Pons (tissue), 1 donor: ENCODE measurements at regions not wholly inside any gene's neighbourhood (a gene's known extent, or its start where the extent isn't known, plus 50 kb on each side); places are given as distances from the start of the nearest gene placed in this dataset.

Source experiments
- DNase-seq: peaks from one replicate; pipeline ENCODE4 v3.0.0-alpha.2; 2016; ENCODE audit warnings: low spot score

DNA sequence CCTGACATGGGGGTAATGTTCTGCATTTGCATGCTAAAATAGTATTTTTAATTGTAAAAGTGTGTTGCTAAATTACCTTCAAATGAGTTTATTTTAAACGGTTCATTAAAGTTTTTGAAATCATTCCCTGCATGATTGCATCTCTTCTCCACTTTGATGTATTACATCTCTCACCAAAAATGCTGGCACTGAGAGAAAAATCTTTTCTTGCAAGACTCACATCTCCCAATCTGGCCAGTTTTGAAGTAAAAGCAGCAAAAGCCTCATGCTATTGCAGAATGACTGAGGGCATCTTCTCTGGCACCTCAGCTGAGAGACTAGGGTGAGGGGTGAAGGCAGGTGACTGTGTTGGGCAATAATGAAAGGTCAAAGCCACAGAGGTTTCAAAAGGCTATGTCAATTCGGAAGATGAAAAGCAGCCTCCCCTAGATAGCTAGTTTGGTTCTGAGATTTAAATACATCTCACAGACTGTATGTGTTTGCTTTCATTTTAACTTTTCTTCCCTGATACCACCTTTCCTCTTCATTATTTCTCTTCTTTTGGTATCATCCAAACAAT, 292.2 kb upstream of the RAG2 start:
- no peak for DNase-seq

DNA sequence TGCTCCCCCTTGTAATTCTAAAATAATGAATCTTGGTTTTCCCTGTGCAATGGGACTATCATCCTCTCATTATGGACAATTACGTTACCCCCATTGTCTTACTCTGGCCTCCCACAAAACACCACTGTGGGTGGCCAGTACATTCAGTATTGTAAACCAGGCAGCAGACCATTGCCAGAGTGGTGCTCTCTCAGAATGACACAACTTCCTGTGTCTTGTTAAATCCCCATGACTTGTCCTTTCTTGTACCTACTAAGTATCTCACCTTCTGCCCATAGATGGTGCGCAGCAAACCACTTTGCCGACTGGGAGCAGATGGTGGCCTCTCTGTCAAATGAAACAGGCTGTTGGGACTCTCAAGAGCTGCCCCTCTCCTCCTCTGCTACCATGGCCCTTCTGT, 287.1 kb upstream of the RAG2 start:
- no peak for DNase-seq

DNA sequence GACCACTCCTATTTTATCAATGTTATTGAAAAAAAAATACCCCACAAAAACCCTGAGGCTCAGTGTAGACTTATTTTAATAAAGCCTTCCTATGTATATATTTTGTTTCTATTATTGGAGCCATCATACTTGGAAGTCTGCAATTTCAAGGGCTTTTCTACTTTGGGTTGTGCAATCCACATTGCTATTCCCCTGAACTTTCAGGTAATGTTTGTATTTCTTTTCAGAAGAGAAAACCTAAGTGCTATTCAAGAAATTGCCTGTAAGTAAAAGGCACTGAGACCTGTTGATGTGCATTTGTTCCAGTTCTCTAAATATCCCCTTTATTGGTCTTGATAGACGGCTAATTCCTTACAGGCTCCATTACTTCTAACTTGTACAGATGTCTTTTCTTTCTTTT, 280.7 kb upstream of the RAG2 start:
- DNase-seq = no peak

DNA sequence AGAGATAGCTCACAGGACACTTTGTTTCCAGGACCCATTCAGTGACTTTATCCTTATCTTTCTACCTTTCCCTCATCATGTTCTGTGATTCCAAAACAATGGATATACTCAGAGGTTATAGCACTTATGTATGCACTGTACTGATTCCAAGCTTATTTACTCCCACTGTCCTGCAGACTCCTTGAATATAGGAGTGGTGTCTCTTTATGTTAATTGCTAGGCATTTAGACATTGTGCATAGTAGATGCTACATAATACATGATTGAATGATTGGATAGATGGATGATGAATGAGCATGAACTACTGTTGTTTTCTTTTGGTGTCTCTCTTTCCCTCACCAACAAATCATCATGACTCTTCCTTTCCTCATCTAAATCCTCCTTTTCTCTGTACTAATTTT, 279.1 kb upstream of the RAG2 start:
- DNase-seq = no peak

DNA sequence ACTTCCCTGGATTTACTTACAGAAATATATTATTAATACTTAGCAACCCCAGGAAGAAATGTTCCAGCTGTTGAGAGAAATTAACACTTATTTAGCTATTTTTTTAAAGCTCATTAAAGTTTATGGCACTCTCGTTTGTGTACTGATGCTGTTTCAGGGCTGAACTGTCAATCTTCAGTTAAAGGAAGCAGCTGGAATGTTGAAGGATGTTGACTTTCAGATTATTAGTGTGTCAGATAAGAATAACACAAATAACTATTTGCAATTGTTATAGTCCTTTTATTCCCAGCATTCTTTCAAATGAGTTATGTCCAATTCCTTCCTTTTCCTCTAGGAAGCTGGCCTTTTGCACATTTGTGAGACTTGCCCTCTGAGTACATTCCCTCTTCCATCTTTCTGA, 278.2 kb upstream of the RAG2 start:
- DNase-seq = no peak

DNA sequence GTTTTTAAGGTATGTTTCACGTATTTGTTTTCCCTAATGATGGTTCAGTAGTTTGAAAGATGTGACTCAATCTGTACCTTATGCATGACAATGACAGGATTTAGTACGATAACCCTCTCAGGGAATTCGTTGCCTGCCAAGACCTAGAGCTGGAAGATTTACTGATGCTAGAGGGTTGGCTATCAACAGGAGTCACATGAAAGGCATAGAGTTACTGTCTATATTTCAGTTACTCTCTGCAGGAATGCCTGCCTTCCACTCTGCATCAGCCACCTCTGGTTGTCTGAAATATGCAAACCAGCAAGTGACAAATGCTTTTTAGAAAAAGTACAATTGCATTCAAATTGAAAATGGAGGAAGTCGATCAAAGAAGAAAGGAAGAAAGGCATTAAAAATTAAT, 276.3 kb upstream of the RAG2 start:
- DNase-seq = no peak

DNA sequence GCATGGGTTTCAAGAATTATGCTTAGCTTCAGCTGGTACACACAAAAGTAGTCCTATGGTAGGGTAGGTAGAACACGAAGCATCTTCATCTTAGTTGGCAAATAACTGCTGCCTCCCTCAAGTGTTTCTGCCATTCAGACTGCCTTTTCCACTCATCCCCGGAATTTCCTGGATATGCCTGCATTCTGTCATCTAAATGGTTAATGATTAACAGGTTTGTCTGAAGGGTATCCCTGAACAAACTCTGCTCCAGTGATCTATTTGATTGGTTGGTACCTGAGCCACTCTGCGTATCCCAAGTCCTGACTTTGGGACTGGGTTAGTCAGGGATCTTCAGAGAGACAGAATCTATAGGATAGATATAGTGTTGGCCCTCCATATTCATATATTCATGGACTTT, 272.3 kb upstream of the RAG2 start:
- DNase-seq = no peak

DNA sequence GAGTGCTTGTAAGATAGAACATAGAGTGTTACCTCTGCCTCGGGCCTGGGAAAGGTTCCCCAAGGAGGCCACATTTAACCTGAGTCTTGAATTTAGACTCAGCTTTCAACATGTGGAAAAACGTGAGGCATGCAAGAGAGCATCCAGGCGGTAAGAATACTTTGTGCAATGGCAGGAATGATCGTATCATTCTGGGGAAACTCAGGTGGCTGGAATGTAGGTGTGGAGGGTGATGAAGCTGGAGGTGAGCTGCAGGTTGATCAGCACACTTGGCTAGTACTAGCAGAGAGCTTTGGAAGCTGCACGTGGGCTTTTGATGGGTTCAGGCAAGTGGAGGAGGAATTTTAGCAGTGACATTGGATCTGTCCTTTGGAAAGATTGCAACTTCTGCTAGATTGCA, 270.3 kb upstream of the RAG2 start:
- DNase-seq = no peak

DNA sequence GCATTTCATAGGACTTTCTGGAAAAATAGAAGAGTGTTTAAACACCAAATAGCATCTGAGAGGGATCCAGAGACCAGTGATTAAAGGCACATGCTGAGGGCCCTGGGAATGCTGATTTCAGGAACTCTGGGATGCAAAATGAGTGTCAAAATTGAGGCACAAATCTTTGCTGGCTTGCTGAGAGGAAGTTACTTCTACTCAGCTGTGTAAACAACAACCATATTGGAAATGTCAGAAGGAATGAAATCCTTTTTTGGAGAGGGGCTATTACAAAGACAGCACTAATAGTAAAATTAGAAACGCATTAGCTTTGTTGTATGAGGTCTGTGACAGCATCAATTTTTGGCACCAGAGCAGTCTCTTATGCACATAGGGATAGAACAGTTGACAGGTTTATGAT, 267.8 kb upstream of the RAG2 start:
- DNase-seq = no peak

DNA sequence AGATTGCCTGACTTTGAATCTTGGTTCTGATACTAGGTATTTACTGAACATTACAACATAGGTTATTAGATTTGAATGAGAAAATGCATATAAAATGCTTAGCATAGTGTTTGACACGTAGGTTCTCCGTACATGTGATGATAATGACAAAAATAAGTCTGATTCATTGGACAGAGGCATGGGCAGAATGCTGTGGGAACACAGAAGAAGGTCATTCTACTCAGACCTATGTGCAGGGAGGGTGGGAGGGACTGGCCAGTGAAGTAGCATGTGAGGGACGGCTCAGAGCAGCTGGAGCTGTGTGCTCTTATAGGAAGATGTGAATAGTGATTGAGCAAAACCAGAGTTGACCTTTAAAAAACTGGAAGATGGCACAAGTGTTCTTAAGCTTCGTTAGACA, 256.8 kb upstream of the RAG2 start:
- no peak for DNase-seq

DNA sequence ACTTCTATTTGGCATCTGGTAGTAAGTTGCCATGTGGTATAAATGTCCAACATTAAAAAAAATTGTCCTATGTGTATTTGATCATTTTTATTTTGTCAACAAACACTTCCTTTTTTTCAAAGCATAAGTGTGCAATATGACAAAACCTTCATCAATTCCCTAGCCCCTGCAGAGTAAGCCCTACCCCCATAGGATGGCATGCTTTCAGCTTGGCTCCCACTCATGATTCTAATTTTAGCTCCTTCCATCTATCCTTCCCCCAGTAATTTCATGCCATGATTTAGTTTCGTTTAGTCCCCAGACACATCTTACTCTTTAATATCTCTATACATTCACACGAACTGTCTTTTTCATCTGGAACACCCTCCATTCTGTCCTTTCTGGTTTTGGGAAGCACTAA, 250.6 kb upstream of the RAG2 start:
- DNase-seq = no peak

DNA sequence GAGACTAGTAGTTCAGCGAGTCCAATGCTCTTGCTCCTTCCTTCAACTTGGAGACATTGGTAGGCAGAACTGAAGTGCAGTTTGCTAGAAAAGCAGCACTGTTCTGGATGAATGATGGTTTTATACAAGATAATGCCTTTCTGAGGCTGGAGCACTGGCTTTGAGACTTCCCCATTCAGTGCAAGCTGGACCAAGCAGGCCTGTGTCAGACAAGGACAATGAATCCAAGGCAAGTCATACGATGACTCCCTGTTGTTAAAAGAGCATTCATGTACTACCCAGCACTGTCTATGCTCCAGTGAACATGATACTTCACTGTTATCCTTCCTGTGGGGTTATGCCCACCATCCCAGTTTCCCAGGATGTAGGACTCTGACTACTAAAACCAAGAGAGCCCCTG, 242.3 kb upstream of the RAG2 start:
- DNase-seq = peak; percentile 85

DNA sequence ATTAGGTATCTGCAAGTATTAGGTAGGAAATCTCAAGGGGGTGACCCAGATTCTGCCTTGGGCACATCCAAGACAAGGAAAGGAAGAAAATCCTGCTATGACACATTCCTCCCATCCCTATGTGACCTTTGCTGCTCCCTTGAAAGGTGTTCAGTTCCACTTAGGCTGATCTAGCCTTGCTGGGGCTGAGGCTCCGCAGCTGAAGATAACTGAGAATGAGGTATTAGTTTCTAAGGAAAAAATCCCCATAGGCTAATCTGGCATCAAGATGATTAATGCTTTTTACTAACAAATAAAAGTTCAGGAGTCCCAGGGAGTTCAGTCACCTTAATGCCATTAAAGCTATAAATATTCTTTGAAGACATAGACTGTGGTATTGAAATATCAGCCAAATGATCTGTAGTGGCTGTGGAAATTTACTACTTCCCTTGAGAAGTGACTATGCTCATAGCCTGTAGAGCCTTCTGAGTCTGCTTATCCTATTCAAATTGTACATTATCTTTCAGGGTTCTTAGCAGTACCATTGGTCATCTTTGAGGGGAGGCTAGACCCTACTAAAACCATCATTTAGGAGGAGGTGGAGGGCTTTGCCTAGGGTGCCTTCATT, 239.9 kb upstream of the RAG2 start:
- DNase-seq = no peak

DNA sequence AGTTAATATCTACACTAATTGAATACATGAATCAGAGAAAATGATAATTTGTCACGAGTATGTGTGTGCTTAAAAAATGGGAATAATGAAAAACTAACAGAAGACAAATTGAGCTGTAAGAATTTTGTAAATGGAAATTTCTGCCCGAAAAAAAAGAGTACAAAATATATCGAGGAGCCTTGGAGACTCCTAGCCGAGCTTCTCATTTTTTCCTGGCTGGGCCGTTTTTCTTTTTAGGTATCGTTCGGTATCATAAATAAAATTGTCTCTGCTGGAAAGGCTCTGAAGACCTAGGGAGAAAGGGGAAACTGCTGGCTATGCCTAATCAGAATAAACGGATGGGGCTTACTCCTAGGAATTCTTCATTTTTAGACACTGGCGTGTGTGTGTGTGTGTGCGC, 227.2 kb upstream of the RAG2 start:
- DNase-seq = no peak

DNA sequence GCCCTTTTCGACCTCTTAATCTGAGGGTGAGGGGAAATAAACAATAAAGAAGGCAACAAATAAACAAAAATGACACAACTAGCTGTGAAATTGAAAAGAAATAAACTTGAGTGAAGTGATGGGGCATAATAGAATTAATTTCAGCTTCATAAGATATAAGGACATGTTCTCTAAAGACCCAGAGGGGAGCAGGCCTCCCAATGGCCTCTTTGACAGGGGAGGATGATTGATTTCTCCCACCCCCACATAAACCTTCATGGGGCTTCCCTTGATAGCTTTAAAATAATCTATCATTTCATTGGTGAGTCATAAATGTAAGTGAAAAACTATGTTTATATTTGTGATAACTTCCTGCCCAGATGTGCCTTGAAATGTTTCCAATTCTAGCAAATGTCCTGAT, 226.3 kb upstream of the RAG2 start:
- DNase-seq = no peak

DNA sequence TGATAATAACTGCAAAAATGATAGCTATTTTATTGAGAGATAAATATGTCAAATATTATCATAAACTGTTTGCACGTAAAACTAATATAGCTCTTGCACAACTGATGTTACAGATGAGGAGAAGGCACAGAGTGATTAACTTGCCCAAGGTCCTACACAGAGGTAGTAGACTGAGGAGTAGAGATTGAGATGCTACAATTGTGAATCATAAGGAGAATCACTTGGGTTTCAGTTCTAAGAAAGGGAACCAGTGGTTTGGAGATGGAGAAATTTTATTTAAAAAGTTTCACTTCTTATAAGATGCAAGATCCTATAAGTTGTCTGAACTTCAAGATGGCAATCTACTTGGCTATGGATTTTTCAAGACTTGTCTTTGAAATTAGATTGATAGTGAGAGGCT, 224.8 kb upstream of the RAG2 start:
- DNase-seq = no peak

DNA sequence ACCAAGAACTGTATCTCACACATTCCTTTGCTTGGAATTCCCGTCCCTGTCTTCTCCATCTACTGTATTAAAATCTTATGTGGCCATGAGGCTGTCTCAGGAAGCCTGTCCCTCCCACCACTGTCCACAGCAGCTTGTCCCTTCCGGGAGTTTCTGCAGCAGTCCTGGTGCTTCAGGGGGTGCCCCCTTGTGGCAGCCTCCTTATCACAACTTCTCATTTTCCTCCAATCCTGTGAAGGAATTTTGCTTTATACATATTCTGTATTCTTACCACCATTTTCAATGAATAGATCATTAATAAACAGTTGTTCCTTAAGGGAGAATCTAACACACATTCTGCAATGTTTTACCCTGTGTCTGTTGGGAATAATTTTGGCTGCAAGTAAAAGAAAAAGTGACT, 220.4 kb upstream of the RAG2 start:
- no peak for DNase-seq

DNA sequence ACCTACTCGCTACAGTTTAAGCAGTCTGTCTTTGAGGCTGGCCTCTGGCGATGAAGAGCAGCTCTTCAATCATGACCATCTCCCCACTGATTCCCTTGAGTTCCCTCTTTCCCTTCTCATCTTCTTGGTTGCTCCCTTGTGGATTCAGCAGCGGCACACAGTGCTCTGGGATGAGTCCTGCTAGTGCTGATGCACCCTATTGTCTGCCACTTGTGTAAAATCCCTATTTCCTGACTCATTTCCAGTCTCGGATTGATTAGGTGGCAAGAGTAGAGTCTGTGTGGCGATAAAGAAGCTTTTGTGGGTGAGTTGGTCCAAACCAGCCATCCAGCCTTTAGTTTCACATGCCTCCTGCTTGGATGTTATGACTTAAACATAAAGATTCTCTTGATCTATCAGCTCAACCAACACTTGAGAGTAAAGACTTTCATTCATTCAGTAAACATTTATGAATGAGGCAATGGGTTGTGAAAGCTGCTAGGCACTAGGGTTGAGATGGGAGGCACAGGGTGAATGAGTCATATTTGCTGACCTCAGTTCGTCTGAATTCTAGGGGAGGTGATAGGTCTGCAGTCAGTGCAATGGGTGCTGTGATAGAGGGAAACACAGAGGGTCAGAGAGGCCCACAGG, 219.4 kb upstream of the RAG2 start:
- DNase-seq = no peak

DNA sequence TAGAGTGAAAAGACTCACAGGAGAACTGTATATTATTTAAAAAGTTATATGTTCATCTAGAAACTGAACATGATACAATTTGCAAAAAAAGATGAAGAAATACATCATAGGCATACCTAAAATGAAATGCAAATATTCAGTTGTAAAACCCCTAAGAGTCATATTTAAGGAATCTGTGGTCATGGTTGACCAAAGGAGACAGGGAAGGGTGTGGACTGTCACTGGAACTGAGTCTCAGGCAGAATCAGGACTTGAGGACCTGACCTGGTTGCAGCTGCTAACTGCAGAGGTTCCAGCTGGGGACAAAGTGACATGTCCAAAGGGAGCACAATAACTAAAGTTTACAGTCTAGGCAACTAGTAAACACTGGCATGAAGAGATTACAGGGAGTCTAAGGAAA, 211.3 kb upstream of the RAG2 start:
- DNase-seq = no peak

DNA sequence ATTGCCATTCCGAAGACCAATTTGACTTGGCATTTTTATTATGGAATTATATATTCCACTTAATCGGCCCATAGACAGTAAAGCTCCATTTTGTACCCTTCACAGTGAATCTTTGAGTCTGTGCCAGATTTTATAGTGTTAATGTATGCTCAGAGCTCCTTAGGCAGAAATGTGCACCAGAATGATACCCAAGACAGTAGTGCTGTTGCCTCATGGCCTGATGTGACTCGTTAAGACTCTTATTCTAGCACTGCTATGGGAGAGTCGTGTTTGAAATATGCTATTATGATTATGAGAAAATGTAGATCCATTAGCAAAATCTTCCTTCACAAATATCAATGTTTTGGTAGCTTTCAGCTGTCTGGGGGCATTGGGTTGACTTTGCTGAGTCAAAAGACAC, 209.8 kb upstream of the RAG2 start:
- no peak for DNase-seq

DNA sequence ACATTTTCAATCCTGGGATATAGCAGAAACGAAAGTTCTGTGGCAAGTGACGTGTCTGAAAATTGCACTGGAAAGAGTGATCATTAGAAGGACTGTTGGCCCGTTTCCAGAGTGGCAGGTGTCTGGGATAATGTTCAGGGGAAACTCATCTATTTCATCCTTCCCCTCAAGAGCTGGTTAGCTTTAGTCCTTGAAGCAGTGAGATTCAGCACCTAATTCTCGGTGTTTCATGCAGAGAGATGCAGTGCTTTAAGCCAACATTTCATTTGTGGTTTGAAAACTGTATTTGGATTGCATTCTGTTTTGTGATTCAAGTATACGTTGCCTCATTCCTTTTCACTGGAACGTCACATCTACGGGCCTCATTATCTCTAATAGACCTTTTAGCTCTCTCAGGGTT, 205.0 kb upstream of the RAG2 start:
- no peak for DNase-seq

DNA sequence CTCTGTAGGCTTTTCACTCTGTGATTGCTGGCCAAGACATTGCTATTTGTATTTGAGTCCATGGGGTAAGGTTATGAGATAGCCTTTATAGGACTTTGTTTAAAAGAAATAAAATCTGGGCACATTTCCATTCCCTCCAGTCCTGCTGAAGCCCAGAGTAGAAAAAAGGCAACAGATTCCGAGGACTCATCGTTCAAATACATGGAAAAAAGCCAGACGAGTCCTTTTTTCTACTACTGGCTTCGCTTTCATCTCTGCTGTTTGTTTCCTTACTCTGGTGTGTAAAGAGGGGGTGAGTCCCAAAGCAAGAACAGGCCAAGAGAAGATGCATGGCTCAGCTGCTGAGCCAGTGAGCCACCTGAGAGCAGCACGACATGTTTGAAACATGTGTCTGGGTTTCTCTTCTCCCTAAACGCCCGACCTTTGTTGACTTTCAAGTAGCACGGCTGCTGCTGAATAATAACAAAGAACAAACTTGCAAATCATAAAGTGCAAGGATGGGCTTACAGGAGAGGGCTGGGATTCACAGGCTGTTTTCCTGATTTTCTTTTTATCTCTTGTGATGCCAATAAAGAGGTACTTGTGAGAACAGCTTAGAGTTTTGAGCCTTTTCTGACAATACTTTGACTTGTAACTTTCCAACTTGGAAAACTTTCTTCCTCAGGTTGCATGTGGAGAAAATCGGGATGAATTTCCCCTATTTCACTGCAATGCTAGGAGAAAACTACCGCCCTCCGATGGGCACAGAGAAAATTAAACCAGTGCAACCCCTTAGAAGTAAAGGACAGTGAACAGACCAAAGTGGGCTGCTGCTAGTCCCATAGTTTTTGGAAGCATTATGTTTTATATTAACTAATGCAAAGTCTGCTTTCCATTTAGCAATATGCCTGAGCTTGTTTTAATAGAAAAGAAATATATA, 195.2 kb upstream of the RAG2 start:
- no peak for DNase-seq

DNA sequence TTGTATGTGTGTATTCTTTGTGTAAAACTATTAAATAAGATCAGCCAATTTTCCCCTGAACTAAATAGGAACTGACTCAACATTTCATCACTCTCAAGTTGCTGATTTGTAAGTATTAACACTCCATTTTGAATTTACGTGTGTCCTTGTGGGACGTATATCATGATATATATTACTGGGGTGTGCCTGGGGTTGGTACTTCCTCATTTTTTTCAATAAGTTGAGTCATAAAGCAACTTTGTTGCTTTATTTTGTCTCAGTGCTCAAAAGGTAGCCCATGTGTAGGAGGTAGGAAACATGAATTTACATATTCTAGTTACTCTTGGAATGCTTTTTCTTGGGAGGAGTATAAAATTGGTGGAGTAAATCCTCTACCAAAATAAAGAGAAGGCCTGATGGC, 193.9 kb upstream of the RAG2 start:
- DNase-seq = no peak
